Smooth muscle cell (in vitro differentiated cells): ENCODE measurements at regions not wholly inside any gene's neighbourhood (a gene's known extent, or its start where the extent isn't known, plus 50 kb on each side); places are given as distances from the start of the nearest gene placed in this dataset.

Experiments
- DNase-seq: peaks from one replicate; lab custom pipeline; 2025; ENCODE audit not compliant: unreplicated experiment; lab: John Stamatoyannopoulos, UW
- H2AFZ ChIP-seq: fragments of 200-600 bp; sonication (generic); 2 replicates; pipeline ENCODE4 v1.6.0; 2016; ENCODE audit warnings: antibody characterized with exemption, low read depth, mild to moderate bottlenecking
- H3F3A ChIP-seq: fragments of 200-600 bp; sonication (generic); 2 replicates; pipeline ENCODE4 v1.6.0; 2017; ENCODE audit warnings: antibody characterized with exemption, low read depth
- H3K27ac ChIP-seq: fragments of 200-600 bp; sonication (generic); 2 replicates; pipeline ENCODE4 v1.5.1; 2016; ENCODE audit warnings: low read depth, mild to moderate bottlenecking
- H3K27me3 ChIP-seq: fragments of 200-600 bp; sonication (generic); 2 replicates; pipeline ENCODE4 v1.6.1; 2016; ENCODE audit warnings: low read depth, mild to moderate bottlenecking
- H3K36me3 ChIP-seq: fragments of 200-600 bp; sonication (generic); 2 replicates; pipeline ENCODE4 v1.5.1; 2016; ENCODE audit warnings: low read depth
- H3K4me1 ChIP-seq: fragments of 200-600 bp; sonication (generic); 2 replicates; pipeline ENCODE4 v1.5.1; 2016; ENCODE audit warnings: low read depth
- H3K4me2 ChIP-seq: fragments of 200-600 bp; sonication (generic); 2 replicates; pipeline ENCODE4 v1.6.0; 2016; ENCODE audit warnings: mild to moderate bottlenecking
- H3K4me3 ChIP-seq: fragments of 200-600 bp; sonication (generic); 2 replicates; pipeline ENCODE4 v1.5.1; 2016; ENCODE audit warnings: mild to moderate bottlenecking
- H3K79me2 ChIP-seq: fragments of 200-600 bp; sonication (generic); 2 replicates; pipeline ENCODE4 v1.6.0; 2016; ENCODE audit warnings: low read depth, mild to moderate bottlenecking
- H3K9ac ChIP-seq: fragments of 200-600 bp; sonication (generic); 2 replicates; pipeline ENCODE4 v1.6.0; 2016; ENCODE audit warnings: low read depth
- H3K9me3 ChIP-seq: fragments of 200-600 bp; sonication (generic); replicated peaks from 2 replicates; pipeline ENCODE4 v1.5.1; 2016; ENCODE audit warnings: low read depth
- H4K20me1 ChIP-seq: fragments of 200-600 bp; sonication (generic); 2 replicates; pipeline ENCODE4 v1.6.0; 2016; ENCODE audit warnings: low read depth
- CTCF ChIP-seq: fragments of 200-600 bp; sonication (generic); IDR thresholded peaks from 2 replicates; pipeline ENCODE4 v1.5.1; 2017; ENCODE audit warnings: borderline replicate concordance, mild to moderate bottlenecking, antibody characterized with exemption; ENCODE audit not compliant: insufficient read depth, poor library complexity, severe bottlenecking
- WGBS: methylation state at CpG from one replicate; pipeline ENCODE4 v1.1.7; 2016; ENCODE audit warnings: low lambda C conversion rate; 5-methylcytosine and 5-hydroxymethylcytosine counted together

GRCh38 chr7:16121876-16122390 lies 299.4 kb downstream of the CRPPA start:
- no peak overlapping the region for H3K4me2 ChIP-seq
- no peaks in the 10 kb centered on the region for H3K27me3 ChIP-seq
- no peaks in the 10 kb centered on the region for H3K9me3 ChIP-seq
- DNase-seq = no peak
- H3K9ac ChIP-seq = no peak overlapping the region
- no peaks in the 10 kb centered on the region for H3K79me2 ChIP-seq
- no peak overlapping the region for H3K27ac ChIP-seq
- H3K4me3 ChIP-seq = no peak overlapping the region
- no peaks in the 10 kb centered on the region for H4K20me1 ChIP-seq
- WGBS = 92% methylated on average over 3 of the region's 3 CpGs
- TF ChIP-seq CTCF = no peak
- H2AFZ ChIP-seq = no peak overlapping the region
- H3F3A ChIP-seq = no peaks in the 10 kb centered on the region
- H3K4me1 ChIP-seq = no peaks in the 10 kb centered on the region
- no peaks in the 10 kb centered on the region for H3K36me3 ChIP-seq

- TF ChIP-seq CTCF = no peak
- no peak overlapping the region for H3K9ac ChIP-seq
- H4K20me1 ChIP-seq = no peaks in the 10 kb centered on the region
- WGBS = 88% methylated on average over 2 of the region's 2 CpGs
- H3K27ac ChIP-seq = no peak overlapping the region
- no peaks in the 10 kb centered on the region for H3K27me3 ChIP-seq
- no peaks in the 10 kb centered on the region for H3K4me1 ChIP-seq
- H3K4me2 ChIP-seq = no peak overlapping the region
- H2AFZ ChIP-seq = no peak overlapping the region
- no peak overlapping the region for H3K4me3 ChIP-seq
- peaks cover 2% of the 10 kb centered on the region for H3K9me3 ChIP-seq
- no peaks in the 10 kb centered on the region for H3K36me3 ChIP-seq
- no peaks in the 10 kb centered on the region for H3K79me2 ChIP-seq
- DNase-seq = no peak
- no peaks in the 10 kb centered on the region for H3F3A ChIP-seq
Measured at GRCh38 chr7:16115374-16115773, 306.0 kb downstream of the CRPPA start.

- DNase-seq = no peak
- Histone ChIP-seq H4K20me1 (no peaks in the 10 kb centered on the region), H3K4me3 (no peak overlapping the region), H3K79me2 (no peaks in the 10 kb centered on the region), H3K9me3 (peaks cover 9% of the 10 kb centered on the region), H3K4me2 (no peak overlapping the region), H3K9ac (no peak overlapping the region), H3F3A (no peaks in the 10 kb centered on the region), H3K27me3 (no peaks in the 10 kb centered on the region), H2AFZ (no peak overlapping the region), H3K4me1 (no peaks in the 10 kb centered on the region), H3K27ac (no peak overlapping the region), H3K36me3 (no peaks in the 10 kb centered on the region)
- 77% methylated on average over 1 of the region's 1 CpG for WGBS
- TF ChIP-seq CTCF = peak; percentile 39
Measured at GRCh38 chr7:16114633-16115032, 306.7 kb downstream of the CRPPA start.

- H3K9ac ChIP-seq = no peak overlapping the region
- peaks cover 10% of the 10 kb centered on the region for H3K9me3 ChIP-seq
- no peaks in the 10 kb centered on the region for H4K20me1 ChIP-seq
- no peaks in the 10 kb centered on the region for H3F3A ChIP-seq
- H3K79me2 ChIP-seq = no peaks in the 10 kb centered on the region
- no peak overlapping the region for H2AFZ ChIP-seq
- WGBS = 73% methylated on average over 2 of the region's 2 CpGs
- DNase-seq = no peak
- H3K36me3 ChIP-seq = no peaks in the 10 kb centered on the region
- H3K27ac ChIP-seq = no peak overlapping the region
- H3K4me3 ChIP-seq = no peak overlapping the region
- TF ChIP-seq CTCF = no peak
- H3K4me2 ChIP-seq = no peak overlapping the region
- H3K27me3 ChIP-seq = no peaks in the 10 kb centered on the region
- H3K4me1 ChIP-seq = no peaks in the 10 kb centered on the region
Measured at GRCh38 chr7:16114071-16114470, 307.3 kb downstream of the CRPPA start.
